HG02798 (cell line): ENCODE measurements at regions not wholly inside any gene's neighbourhood (a gene's known extent, or its start where the extent isn't known, plus 50 kb on each side); places are given as distances from the start of the nearest gene placed in this dataset.

Source experiments
- ATAC-seq: cut with Tn5 transposase; IDR thresholded peaks from one replicate; pipeline ENCODE4 v1.9.1; 2021; ENCODE audit warnings: mild to moderate bottlenecking; ENCODE audit not compliant: unreplicated experiment, poor library complexity

DNA sequence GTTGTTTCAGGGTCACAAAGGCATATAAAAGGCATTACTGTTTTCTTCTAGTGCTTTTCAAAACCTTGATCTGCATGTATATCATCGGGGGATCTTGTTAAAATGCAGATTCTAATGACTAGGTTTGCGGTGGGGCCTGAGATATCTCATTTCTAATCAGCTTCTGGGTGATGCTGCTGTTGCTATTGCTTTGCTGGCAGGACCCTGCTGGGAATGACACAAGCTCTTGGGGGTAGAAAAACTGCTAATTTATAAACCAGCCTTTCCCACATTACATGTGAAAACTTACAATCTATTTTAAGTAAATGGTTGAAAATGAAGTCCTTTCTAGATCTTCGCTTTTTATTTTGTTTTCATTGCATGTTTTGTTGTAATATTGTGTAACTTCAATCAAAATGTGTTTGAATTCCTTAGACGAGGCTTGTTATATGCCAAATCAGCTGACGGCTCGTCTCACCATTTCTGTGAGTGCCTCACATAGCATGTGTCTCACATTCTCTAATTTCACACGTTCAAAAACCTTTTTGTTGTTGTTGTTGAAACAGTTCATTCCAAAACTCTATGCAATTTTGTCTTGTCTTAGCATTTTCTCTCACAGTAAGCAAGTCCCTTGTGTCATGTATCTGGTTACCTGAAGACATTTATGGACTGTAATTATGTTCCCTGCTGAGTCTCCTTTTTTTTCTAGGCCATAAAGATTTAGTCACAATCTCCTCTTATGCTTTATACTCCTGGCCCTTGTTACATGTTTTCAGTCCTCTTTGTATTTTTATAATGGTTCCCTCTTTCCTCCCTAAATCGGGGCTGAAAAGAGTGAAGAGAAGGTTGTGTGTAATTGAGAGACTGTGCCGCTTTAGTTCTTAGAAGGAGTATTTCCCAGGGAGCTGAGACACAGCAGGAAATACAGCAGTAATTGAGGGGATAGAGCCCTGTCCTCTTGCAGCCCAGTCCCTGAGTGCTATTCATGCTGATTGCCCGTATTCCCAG, 521.0 kb upstream of the SEMA6A start:
- no peak for ATAC-seq

- ATAC-seq, result no peak
Observed at GRCh38 chr5:117094114-117094815, 519.6 kb upstream of the SEMA6A start.

DNA sequence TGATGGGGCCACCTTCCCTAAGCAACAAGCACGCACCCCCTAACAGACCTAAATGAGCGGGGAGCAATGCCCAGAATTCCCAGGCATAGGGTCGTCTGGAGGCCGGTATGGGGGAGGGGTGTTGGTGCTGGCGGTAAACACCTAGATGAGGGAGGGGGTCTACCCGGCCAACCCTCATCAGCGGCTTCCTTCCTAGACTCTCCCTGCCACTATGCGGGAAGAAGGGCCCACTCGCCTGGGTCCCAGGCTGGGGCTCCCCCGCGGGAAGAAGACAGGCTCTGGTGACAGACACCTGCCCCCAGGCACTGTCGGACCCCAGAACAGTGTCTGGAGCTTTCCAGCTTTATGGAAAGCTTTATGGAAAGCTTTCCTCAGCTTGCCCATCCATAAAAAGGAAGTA, 519.0 kb upstream of the SEMA6A start:
- no peak for ATAC-seq

- no peak for ATAC-seq
Observed at GRCh38 chr5:117089001-117089400, 514.4 kb upstream of the SEMA6A start.

DNA sequence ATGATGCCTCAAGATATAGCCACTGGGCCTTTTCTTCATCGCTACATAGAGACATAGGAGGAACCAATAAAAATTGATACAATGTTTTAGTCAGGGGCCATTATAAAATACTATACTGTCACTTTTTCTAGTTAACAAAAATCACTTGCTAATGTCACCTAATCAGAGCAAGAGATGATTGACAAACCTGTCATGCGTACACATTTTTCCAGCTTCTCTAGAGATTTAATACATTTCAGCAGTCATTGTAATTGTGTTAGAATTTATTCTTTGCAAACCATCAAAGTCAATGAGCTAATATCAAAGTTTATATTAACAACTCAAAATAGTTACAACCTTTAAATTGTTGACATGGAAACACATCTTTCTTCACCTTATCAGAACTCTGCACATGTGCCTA, 513.6 kb upstream of the SEMA6A start:
- ATAC-seq, result no peak

- ATAC-seq, result no peak
Observed at GRCh38 chr5:117084067-117084466, 509.4 kb upstream of the SEMA6A start.

DNA sequence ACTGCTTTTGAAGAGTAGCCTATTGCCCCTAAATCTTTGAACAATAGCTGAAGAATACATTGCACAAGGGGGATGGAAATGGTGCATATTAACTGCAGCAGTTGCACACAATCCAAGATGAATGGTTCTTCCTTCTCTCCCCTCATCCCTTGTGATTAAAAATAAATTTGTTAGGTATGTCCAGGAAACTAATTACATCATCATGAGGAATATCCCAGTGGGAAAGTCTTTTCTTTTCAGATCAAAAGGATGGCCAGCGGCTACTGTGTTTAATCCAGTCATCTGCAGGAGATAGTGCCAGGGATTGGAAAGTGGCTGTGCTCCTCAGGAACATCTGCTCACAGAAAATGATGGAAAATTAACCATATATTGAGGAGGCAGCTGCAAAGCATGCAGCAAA, 508.4 kb upstream of the SEMA6A start:
- no peak for ATAC-seq

GRCh38 chr5:117077142-117077541, 502.5 kb upstream of the SEMA6A start:
- ATAC-seq, result peak; percentile 35

DNA sequence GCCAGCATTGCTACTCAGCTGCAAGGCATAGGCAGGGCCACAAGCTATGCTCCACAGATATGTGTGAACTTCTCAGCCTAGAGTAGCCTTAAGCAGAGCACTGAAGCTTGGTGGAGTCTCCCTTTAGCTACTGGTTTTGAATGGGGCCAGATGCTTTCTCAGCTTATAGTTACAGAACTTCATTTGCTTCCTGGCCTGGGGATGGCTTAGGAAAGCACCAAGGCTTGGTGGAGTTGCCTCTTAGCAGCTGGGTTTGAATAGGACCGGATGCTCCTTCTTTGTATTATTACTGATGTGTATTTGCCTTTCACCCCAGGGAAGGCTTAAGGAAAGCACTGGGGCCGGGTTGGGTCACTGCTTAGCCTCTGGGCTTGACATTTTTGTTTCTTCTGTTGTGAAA, 497.8 kb upstream of the SEMA6A start:
- ATAC-seq, result no peak

DNA sequence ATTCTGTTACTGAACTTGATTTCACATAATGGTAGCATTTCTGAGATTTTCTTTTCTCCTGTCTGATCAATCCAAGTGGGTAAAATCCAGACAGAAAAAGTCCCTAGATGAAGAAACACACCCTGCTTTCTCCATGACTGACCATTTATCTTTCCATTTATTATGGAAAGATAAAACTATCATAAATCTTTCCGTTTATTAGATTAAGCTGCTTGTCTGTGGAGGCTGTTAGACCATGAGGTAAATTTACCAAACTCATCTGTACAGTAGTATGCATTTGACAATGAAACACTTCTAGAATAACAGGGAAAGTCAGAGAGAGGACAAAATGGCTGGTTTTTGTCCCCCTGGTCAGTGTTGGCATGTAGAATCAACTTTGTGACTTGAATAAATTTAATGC, 491.2 kb upstream of the SEMA6A start:
- no peak for ATAC-seq

DNA sequence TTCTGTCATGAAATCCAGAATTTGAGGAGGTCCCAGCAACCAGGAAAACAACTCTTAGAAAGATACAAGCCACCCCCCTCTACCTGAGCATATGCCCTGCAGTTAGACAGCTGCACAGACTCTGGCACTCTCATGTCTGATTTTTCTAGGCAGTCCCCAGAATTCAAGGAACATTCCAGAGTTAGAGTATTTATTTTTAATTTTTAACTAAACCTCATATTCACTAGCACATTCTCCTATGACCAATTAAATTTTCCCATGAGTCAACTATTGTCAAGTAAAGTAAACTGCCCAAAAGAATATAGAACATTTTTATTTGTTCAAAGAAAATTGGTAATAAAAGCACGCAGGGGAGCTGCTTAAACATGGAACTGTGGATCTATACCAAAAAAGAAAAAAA, 490.5 kb upstream of the SEMA6A start:
- ATAC-seq, result no peak

DNA sequence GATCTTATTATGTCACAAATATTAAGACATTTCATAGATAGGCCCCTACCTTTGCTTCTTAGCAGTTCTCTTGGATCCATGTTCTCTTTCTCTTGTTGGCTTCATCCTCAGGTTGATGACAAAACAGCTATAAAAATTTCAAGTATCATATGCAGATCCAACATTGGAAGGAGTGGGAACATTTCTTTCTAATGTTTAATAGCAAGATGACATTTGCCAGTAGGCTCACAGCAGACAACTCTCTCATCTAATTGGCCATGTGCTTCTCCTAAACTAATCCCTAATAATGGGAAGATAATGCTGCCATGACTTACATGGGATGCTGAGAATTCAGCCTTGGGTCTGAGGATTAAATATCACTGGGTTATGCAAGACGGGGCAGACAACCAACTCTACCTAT, 485.5 kb upstream of the SEMA6A start:
- ATAC-seq, result no peak

DNA sequence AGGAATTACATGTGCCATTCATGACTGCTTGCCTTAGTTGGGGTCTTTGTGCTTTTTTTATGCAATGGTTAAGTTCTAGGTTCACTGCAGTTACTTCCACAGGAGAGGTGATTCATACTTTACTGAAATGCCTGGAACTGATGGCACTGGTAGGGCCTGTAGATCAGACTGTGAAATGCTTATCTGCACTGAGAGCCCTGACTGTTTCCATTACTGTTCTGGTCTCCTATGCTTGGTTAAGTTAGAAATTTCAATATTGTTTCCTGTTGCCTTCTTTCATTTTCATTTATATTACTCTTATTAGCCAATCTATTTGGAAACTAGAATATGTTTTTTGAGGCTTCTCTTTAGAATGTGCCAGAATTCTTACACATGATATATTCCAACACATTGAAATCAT, 484.1 kb upstream of the SEMA6A start:
- ATAC-seq, result no peak

GRCh38 chr5:117055517-117055916, 480.9 kb upstream of the SEMA6A start:
- no peak for ATAC-seq

- no peak for ATAC-seq
Observed at GRCh38 chr5:117054911-117055310, 480.3 kb upstream of the SEMA6A start.

DNA sequence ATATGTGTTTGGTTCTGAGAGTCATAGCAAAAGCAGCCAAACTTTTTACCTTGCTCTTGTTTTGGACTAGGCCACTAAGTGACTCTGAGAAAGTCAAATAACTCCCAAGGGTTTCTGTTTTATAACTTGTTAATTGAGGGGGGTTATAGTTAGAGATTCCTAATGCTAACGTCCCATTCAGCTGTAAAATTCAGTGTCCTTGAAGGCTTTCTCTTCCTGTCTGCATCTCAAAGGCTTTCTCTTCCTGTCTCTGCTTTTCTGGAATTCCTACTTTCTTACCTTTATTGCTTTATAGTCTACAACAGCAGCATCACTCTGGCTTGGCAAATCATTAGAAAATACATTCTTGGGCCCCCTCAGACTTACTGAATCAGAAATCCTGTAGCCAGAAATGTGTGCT, 479.5 kb upstream of the SEMA6A start:
- no peak for ATAC-seq

GRCh38 chr5:117041926-117042595, 467.4 kb upstream of the SEMA6A start:
- ATAC-seq, result no peak

- no peak for ATAC-seq
Observed at GRCh38 chr5:117039035-117039434, 464.4 kb upstream of the SEMA6A start.

DNA sequence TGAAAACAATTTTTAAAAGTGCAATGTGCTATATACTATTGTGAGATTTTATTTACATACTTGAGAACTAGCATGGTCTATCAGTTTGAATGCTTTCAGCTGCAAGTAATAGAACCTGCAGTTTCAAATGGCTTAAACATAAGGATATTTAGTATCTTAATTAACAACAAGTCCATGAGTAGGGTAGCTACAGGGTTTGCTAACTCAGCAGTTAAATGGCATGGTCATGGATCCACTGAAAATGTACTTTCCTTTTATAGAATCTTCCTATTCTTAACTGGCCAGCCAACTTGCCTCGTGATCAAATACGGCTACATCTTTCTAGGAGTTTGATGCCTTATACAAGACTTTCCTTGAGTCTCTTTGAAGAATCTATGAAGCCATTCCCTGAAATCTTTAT, 452.8 kb upstream of the SEMA6A start:
- ATAC-seq, result no peak

DNA sequence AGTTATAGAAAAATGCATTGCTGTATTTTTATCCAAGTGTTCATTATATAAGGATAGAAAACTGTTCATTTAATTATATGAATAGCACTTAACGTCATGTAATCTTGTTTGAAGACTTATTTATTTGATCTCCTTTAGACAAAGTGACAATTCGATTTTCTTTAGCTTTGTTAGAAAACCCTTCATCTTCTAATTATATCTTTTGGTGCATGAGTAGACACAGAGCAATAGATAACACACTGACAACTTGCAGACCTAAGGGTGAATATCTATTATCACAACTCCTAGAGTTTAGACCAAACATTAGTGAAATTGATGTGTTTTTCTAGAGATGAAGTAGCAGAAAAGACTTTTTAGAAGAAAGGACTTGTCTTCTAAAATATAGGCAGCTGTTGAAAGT, 446.4 kb upstream of the SEMA6A start:
- ATAC-seq, result no peak

DNA sequence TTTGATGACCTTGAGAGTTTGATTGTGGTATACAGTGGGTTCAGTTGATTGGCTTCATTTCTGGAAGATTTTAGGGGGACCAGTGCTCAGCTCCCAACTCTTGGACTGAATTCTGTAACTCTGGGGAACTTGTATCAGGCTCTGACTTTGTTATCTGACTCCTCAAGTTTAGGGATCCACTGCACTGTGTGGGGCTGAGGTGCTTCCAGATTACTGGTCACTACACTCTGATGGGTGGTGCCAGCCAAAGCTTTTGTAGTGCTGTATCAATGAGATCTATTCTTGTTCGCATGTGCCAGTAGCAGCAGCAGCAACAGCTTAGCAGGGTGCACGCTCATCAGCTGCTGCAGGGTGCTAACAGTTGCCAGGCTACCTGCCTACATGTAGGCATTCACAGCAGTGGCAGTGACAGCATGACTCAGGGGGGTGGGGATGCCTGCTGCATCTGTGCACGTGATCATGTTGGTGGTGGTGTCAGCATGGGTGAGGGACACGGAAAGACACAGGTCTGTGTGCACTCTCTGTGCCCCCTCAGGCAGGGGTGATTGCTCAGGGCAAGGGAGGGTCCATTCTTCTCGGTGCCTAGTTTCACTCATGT, 438.8 kb upstream of the SEMA6A start:
- no peak for ATAC-seq
